MCF 10A (cell line): ENCODE measurements at regions not wholly inside any gene's neighbourhood (a gene's known extent, or its start where the extent isn't known, plus 50 kb on each side); places are given as distances from the start of the nearest gene placed in this dataset.

Source experiments
- BruUV-seq: library from RNA; stranded (reverse); fragments of 400-500 nt; replicated peaks from 2 replicates; lab custom pipeline; 2021; lab: Mats Ljungman, UMichigan
- CTCF ChIA-PET: fragments of 300-600 bp; sonication (Branson Sonifier 250); formaldehyde crosslinking; extraction: SDS; loops from one replicate; lab custom pipeline; 2021; ENCODE audit warnings: antibody characterized with exemption, inconsistent platforms; lab: Yijun Ruan, JAX
- POLR2A ChIA-PET: fragments of 300-600, 350-650 bp; sonication (Branson Sonifier 250); formaldehyde crosslinking; extraction: SDS; loops from one replicate; lab custom pipeline; 2020; ENCODE audit warnings: antibody characterized with exemption, inconsistent platforms; lab: Yijun Ruan, JAX
- DNase-seq: peaks from one replicate; pipeline ENCODE4 v3.0.0-alpha.2; 2018; ENCODE audit not compliant: unreplicated experiment
- H3K27ac Mint-ChIP-seq: one replicate; pipeline ENCODE4 v1.8.0; 2022; ENCODE audit warnings: mild to moderate bottlenecking, low read depth, mixed read lengths; ENCODE audit not compliant: unreplicated experiment
- H3K27me3 Mint-ChIP-seq: one replicate; pipeline ENCODE4 v1.8.0; 2022; ENCODE audit warnings: mixed read lengths; ENCODE audit not compliant: insufficient read depth, unreplicated experiment
- H3K36me3 Mint-ChIP-seq: one replicate; pipeline ENCODE4 v1.8.0; 2022; ENCODE audit warnings: mild to moderate bottlenecking, moderate library complexity, mixed read lengths; ENCODE audit not compliant: insufficient read depth, unreplicated experiment
- H3K4me1 Mint-ChIP-seq: one replicate; pipeline ENCODE4 v1.8.0; 2022; ENCODE audit warnings: mixed read lengths; ENCODE audit not compliant: insufficient read depth, unreplicated experiment
- H3K4me3 Mint-ChIP-seq: one replicate; pipeline ENCODE4 v1.8.0; 2022; ENCODE audit warnings: mild to moderate bottlenecking, moderate library complexity, mixed read lengths; ENCODE audit not compliant: unreplicated experiment
- H3K9me3 Mint-ChIP-seq: one replicate; pipeline ENCODE4 v1.8.0; 2022; ENCODE audit warnings: mixed read lengths; ENCODE audit not compliant: unreplicated experiment
- intact Hi-C: fragments of 100-400 bp; cut with micrococcal nuclease; formaldehyde crosslinking; loops from 2 replicates; pipeline ENCODE4 v1.14.1; 2022
- TF ChIP-seq, protein P1 (sequence below): fragments of 200-600 bp; IDR thresholded peaks from one replicate; pipeline ENCODE4 v1.8.0; 2022; ENCODE audit warnings: antibody characterized with exemption, mild to moderate bottlenecking; ENCODE audit not compliant: unreplicated experiment

DNA sequence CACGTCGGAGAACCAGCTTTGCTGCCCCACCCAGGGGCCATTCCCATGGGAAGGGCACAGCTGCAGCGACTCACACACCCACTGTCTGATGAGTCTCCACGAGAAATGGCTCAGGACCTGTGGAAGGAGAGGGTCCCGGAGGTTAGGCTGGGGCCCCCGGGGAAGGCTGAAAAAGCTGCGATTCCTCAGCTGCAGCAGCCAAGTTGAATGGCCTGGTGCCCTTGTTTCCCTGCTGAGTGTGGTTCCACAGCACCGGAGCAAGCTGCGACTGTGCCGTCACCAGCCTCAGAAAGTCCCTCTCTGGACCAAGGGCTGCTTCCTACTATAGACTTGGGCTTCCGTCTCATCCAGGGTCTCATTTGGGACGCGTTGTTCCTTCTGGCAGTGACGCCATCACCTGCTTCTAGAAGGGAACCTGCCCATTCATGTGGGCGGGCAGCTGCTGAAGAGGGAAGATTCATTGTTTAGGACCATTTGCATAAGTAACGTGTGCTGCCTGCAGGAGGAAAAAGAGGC is 180.2 kb downstream of the INHBB start:
- DNase-seq = no peak
- Mint-ChIP-seq H3K4me1 (peaks cover 24% of the 10 kb centered on the region), H3K36me3 (no peaks in the 10 kb centered on the region), H3K9me3 (no peaks in the 10 kb centered on the region), H3K4me3 (no peak overlapping the region), H3K27ac (no peak overlapping the region), H3K27me3 (no peaks in the 10 kb centered on the region)
- CTCF ChIA-PET = no interaction called here
- TF ChIP-seq, protein P1, sequence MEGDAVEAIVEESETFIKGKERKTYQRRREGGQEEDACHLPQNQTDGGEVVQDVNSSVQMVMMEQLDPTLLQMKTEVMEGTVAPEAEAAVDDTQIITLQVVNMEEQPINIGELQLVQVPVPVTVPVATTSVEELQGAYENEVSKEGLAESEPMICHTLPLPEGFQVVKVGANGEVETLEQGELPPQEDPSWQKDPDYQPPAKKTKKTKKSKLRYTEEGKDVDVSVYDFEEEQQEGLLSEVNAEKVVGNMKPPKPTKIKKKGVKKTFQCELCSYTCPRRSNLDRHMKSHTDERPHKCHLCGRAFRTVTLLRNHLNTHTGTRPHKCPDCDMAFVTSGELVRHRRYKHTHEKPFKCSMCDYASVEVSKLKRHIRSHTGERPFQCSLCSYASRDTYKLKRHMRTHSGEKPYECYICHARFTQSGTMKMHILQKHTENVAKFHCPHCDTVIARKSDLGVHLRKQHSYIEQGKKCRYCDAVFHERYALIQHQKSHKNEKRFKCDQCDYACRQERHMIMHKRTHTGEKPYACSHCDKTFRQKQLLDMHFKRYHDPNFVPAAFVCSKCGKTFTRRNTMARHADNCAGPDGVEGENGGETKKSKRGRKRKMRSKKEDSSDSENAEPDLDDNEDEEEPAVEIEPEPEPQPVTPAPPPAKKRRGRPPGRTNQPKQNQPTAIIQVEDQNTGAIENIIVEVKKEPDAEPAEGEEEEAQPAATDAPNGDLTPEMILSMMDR = no peak
- no TSS peak for BruUV-seq
- intact Hi-C loops = no loop called here
- POLR2A ChIA-PET = no interaction called here

DNA sequence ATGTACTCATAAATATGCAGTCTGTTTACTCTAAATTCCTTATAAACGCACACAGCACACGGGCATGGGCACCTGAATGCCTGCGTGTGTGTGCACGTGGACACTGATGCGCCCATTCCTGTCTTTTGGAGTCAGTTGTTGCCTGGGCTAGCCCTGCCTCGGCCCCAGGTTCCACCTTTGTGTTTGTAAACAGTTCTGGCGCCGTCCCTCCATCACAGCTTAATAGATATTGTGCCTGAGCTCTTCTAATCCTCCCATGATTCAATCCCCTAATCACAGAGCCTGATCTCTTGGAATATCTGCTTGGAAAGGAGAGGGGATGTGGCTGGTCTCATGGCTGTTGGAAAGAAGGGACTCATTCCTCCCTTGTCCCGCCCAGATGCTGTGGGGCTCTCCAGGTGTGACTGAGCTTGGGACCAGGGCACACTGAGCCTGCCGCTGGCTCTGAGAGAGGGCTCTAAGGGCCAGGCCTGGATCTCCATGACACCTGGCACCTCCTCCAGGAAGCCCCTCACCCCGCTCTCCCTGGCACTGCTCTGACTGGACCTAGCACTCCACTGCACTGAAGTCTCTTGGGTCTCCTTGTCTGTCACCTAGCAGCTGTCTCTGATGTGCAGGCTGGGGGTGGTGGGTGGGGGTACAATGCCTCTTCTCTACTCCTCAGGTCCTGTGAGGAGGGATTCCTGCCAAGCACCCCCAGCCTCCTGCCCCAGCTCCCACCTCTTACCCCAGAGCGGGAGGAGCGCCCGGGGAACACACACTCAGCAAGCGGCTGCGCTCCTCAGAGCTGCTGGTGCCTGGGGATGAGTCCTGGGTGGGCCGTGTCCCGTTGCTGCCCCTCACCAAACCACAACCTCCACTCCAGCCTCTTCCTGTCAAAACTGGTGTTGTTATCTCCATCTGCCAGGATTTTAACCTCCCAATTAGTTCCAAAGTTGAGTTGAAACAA is 181.3 kb downstream of the INHBB start:
- no peaks in the 10 kb centered on the region for H3K27me3 Mint-ChIP-seq
- intact Hi-C loops = no loop called here

DNA sequence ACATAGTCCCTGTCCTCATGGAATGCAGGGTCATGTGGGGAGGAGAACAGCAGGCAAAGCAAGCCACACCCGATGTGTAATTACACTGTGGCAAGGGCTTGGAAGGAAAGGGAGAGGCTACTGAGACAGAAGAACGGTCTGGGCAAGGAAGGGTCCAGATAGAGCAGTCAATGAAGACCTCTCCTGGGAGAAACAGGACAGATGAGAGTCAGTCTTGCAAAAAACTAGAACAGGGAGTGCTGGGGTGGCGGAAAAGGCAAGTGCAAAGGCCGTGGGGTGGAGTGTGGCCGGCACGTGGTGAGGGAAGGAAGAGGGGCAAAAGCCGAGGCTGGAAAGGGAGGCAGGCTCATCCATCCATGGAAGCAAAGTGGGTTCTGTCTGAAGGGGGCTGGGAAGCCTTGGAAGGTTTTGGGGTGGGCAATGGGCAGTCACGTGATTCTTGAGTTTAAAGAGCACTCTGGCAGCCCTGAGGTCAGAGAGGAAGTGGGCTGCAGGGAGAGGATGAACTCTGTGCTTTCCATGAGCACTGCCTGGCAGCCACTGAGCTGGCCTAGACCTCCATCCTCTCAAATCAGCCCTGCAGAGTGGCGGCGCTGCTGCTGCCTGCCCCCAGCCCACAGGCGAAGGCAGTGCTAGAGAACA is 182.2 kb downstream of the INHBB start:
- BruUV-seq = no TSS peak
- TF ChIP-seq, protein P1 = no peak
- intact Hi-C loops = no loop called here
- DNase-seq = no peak
- POLR2A ChIA-PET = no interaction called here
- H3K36me3 Mint-ChIP-seq = no peaks in the 10 kb centered on the region
- H3K4me3 Mint-ChIP-seq = no peak overlapping the region
- H3K4me1 Mint-ChIP-seq = peaks cover 24% of the 10 kb centered on the region
- H3K9me3 Mint-ChIP-seq = no peaks in the 10 kb centered on the region
- no peak overlapping the region for H3K27ac Mint-ChIP-seq
- CTCF ChIA-PET = interaction anchor here (0.6 kb wide), 1 partner anchor 284 kb away, joined by 3 read pairs; no protein-coding TSS in a partner anchor
- no peaks in the 10 kb centered on the region for H3K27me3 Mint-ChIP-seq

More for the DNA sequence above, 181.3 kb downstream of the INHBB start:
- CTCF ChIA-PET = interaction anchor here (0.6 kb wide), 1 partner anchor 35 kb away, joined by 4 read pairs; no protein-coding TSS in a partner anchor
- no peaks in the 10 kb centered on the region for H3K36me3 Mint-ChIP-seq
- POLR2A ChIA-PET = no interaction called here
- no peak overlapping the region for H3K27ac Mint-ChIP-seq
- BruUV-seq = no TSS peak
- peaks cover 24% of the 10 kb centered on the region for H3K4me1 Mint-ChIP-seq
- no peaks in the 10 kb centered on the region for H3K9me3 Mint-ChIP-seq
- no peak overlapping the region for H3K4me3 Mint-ChIP-seq
- DNase-seq = no peak
- TF ChIP-seq, protein P1 = no peak

DNA sequence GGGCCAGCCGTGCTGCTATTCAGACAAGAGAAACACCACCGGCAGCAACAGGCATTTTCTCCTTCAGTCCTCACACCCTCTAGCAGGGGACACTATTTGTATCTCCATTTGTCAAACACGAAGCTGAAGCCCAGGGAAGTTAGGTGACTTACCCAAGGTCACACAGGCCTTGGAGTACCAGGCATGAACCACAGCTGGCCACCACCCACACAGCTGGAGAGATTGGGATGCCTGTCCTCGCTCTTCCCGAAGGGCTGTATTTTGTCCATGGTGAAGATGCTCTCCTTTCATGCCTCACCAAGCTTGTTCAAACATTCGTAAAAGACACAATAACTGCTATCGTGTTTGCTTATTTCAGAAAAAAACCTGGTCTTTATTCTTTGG is 182.7 kb downstream of the INHBB start:
- H3K36me3 Mint-ChIP-seq = no peaks in the 10 kb centered on the region
- intact Hi-C loops = no loop called here
- TF ChIP-seq, protein P1 = no peak
- H3K27me3 Mint-ChIP-seq = no peaks in the 10 kb centered on the region
- H3K27ac Mint-ChIP-seq = no peak overlapping the region
- H3K4me3 Mint-ChIP-seq = no peak overlapping the region
- no peak for DNase-seq
- ChIA-PET CTCF (interaction anchor here (0.6 kb wide), 1 partner anchor 284 kb away, joined by 3 read pairs; no protein-coding TSS in a partner anchor), POLR2A (no interaction called here)
- peaks cover 24% of the 10 kb centered on the region for H3K4me1 Mint-ChIP-seq
- BruUV-seq = no TSS peak
- H3K9me3 Mint-ChIP-seq = no peaks in the 10 kb centered on the region
